ENCODE measurements at regions not wholly inside any gene's neighbourhood (a gene's known extent, or its start where the extent isn't known, plus 50 kb on each side); places are given as distances from the start of the nearest gene placed in this dataset.

- no peak for TF ChIP-seq CTCF (IDR thresholded peaks at IDR 0.05)
- no peak for TF ChIP-seq ZFX (IDR thresholded peaks at IDR 0.05; ENCODE audit: borderline replicate concordance)
Measured at GRCh38 chr5:119828541-119828940, 199.2 kb downstream of the FAM170A start.

All from 22Rv1 (cell line).